Spleen (tissue), 7 donors: ENCODE measurements at regions not wholly inside any gene's neighbourhood (a gene's known extent, or its start where the extent isn't known, plus 50 kb on each side); places are given as distances from the start of the nearest gene placed in this dataset.

Source experiments
- POLR2A ChIP-seq, 3 donors: fragments of 450-650 bp; IDR thresholded peaks; one replicate each; pipeline ENCODE4 v1.5.1; 2017; ENCODE audit warnings: antibody characterized with exemption in 3 of 3, mild to moderate bottlenecking in 1 of 3
- TF ChIP-seq, protein P1 (sequence below), 11 experiments: fragments of 200-600 bp in 7 of 11; fragments of 450-650 bp in 4 of 11; sonication (generic) in 4 of 11; IDR thresholded peaks in 8 of 11; conservative IDR thresholded peaks in 3 of 11; 1 replicate in 7 of 11; 2 replicates in 4 of 11; pipeline versions ENCODE4 v1.4.0 to v1.8.0; 2016 to 2021; ENCODE audit warnings: antibody characterized with exemption in 11 of 11, inconsistent platforms in 4 of 11, mild to moderate bottlenecking in 1 of 11
- donor health status: DM: no; HTN: no; CAD: no; lungs with moderate emphysema.
- donor health status: DM: no; HTN: no; CAD: no.
- donor health status: DM: no; HTN: no; CAD: no.

DNA sequence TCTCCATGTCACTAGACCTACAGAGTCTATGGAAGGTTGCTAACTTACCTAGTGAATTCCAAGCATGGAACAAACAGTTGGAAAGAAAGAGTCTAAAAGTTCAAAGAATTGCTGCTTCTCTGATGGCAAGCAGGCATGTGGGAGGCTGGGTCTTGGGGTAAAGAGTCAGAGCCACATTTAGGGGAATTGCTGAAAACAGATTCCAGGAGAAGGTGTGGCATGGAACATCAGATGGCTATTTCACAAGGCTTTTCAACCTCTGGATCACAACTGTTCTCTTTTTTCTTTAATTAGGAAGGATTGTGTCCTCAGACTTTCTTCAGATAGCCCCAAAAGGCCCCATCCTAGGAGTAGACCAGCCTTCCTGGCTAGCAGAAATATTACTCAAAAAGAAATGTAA, 601.5 kb downstream of the MAFB start:
- TF ChIP-seq, protein P1, sequence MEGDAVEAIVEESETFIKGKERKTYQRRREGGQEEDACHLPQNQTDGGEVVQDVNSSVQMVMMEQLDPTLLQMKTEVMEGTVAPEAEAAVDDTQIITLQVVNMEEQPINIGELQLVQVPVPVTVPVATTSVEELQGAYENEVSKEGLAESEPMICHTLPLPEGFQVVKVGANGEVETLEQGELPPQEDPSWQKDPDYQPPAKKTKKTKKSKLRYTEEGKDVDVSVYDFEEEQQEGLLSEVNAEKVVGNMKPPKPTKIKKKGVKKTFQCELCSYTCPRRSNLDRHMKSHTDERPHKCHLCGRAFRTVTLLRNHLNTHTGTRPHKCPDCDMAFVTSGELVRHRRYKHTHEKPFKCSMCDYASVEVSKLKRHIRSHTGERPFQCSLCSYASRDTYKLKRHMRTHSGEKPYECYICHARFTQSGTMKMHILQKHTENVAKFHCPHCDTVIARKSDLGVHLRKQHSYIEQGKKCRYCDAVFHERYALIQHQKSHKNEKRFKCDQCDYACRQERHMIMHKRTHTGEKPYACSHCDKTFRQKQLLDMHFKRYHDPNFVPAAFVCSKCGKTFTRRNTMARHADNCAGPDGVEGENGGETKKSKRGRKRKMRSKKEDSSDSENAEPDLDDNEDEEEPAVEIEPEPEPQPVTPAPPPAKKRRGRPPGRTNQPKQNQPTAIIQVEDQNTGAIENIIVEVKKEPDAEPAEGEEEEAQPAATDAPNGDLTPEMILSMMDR (IDR thresholded peaks at IDR 0.05 in 8 of 11, conservative IDR thresholded peaks at IDR 0.05 in 3 of 11), result no peak
- TF ChIP-seq POLR2A (IDR thresholded peaks at IDR 0.05), result no peak
